HG03103 (cell line): ENCODE measurements at regions not wholly inside any gene's neighbourhood (a gene's known extent, or its start where the extent isn't known, plus 50 kb on each side); places are given as distances from the start of the nearest gene placed in this dataset.
"Not testable (repeated sequence)": the region's sequence is repeated elsewhere in the genome, so short reads cannot be mapped to it uniquely, and the experiment has no call there.

Source experiments
- ATAC-seq: cut with Tn5 transposase; IDR thresholded peaks from one replicate; pipeline ENCODE4 v1.9.1; 2021; ENCODE audit warnings: low read depth; ENCODE audit not compliant: unreplicated experiment

DNA sequence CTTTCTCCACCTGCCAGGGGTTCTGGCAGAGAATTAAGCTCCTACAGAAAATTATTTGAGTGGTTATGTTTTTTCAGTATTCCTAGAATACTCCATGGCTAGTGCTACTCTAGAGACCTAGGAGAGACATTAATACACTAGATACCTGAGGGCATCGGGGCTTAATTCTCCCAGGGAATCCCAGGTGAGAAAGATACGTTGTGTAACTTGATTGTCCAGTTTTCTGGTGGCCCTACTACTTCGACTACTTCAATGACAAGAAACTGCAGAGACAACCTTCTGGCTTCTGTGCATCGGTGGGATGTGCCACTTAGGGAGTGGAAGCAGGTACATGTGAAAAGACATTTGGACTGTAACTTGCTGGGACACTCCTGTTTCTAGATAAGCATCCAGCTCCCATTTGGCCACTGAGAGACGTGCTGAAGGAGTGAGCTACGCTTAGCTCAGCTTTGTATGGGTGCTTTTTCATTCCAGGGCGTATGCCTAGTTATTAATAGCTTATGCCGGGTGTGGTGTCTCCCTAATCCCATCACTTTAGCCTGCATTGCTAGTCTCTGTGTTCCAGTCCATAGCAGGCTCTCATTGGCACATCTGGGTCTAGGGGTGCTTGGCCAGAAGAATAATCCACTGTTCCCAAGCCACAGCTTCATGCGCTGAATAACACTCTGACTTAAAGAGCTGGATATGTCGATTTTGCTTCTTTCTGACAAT lies 300.7 kb downstream of the SIPA1L2 start:
- no peak for ATAC-seq

- ATAC-seq = no peak
These were observed 301.3 kb downstream of the SIPA1L2 start for GRCh38 chr1:232328486-232329102.

- ATAC-seq = no peak
These were observed 302.0 kb downstream of the SIPA1L2 start for GRCh38 chr1:232327899-232328298.

- no peak for ATAC-seq
These were observed 302.7 kb downstream of the SIPA1L2 start for GRCh38 chr1:232327269-232327668.

DNA sequence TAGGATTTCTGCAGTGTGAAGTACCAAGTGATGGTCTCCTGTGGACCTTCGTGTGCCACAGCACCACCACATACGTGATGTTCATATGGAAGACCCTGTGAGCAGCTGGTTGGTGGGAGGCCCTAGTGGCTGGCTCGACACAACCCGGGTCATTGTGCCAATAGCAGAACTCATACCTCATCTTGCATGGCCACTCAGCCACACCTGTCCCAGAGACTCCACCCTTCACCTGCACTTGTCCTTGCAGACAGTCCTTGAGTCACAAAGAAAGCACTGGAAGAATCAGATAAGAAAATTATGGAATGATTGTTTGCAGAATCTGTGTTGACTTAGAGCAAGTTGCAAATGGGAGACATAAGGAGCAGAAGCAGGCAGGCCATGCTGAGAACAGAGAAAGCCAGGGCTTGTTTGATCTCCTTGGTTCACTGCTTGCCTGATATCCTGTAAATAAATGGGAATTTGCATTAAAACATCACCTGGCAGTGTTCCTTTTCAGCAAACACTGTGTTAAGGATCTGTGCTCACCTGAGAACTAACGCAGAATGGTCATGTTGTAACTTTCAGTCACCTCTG lies 307.7 kb downstream of the SIPA1L2 start:
- ATAC-seq = no peak

DNA sequence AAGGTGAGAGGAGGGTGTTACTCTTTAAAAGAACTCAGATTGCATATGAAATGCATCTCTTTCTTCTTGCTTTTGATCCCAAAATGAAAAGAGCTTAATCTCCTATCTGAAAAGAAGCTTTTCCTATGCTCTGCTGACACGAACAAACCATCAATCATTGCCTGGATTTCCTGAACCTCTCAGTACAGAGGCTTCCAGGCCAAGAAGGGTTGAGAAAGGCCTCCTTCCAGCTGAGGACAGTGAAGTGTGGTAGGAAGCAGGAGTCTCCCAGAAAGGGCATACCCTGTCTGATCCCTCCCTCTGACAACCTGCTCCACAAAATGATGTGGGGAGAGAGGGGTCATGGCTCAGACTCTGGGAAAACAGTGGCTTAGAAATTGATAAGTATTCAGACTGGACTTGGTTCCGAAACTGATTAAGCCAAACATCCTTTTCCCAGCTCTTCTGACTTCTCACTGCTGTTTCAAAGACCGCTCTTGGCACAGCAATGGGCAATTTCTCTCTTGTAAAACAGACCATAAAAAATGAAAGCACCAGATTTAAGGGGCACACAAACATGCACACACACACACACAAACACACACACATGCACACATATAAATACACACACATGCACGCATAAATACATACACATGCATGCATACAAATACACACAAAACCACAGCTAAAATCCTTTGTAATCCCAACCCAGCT lies 310.3 kb downstream of the SIPA1L2 start:
- ATAC-seq = no peak

DNA sequence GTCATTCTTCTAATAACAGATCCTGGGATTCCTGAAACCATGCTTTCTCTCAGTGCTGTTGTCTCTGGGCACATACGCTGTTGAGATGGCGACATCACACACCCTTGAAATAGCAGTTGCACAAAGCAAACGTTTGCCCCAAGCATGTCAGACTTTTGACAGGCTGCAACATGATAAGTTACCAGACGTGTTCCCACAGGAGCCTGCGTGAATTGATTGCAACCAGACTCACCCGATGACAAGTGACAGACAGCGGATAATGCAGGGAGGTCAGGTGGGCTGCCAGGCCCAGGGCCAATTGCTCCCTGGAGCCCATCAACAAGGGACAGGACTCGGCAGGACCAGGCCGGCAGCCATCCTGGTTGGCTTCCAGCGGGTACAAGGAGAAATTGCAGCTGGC lies 310.9 kb downstream of the SIPA1L2 start:
- no peak for ATAC-seq

DNA sequence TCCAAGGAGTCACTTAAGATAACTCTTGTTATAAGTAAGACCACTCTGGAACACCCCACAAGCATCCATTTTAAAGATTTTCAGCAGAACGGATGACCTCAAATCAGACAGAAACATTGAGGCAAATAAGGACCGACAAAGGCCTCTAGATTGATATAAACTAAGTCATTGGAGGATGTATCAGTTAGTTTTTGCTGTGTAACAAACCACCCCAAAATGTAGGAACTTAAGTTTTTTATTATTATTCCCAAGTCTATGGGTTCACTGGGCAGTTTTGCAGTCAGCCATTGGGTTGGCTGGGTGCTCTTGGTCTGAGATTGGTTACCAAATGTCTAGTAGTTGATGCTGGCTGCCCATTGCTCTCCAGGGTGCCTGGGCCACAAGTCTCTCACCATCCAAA lies 311.8 kb downstream of the SIPA1L2 start:
- ATAC-seq = no peak

DNA sequence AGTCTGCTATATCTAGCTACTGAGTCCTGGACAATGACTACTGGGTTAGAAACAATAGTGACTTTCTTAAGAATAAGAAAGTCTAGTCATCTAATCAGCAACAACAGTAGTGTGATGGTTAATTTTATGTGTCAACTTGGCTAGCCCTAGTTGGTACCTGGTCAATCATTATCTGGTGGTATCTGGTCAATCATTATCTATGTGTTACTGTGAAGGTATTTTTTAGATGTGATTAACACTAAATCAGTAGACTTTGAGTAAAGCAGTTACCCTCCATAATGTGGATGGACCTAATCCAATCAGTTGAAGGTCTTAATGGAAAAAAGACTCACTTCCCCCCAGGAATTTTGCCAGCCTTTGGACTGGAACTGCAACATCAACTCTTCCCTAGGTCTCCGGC lies 312.6 kb downstream of the SIPA1L2 start:
- ATAC-seq = no peak

DNA sequence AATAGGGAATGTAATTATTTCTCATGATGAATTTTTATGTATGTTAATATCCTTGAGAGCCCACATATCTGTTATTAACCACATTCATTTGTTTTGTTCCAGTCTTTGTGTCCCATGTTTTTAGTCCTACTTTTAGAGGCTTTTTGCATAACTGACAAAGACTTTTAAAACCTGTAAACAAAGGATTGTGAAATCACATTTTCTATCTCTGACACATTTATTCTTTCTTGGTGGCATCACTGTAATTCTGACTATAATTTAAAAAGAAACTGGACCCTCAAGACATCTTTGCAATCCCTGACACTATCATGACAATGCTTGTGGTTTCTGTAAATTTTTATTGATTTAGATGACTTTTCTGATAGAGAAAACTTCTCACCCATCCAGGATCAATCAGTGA lies 313.1 kb downstream of the SIPA1L2 start:
- no peak for ATAC-seq

DNA sequence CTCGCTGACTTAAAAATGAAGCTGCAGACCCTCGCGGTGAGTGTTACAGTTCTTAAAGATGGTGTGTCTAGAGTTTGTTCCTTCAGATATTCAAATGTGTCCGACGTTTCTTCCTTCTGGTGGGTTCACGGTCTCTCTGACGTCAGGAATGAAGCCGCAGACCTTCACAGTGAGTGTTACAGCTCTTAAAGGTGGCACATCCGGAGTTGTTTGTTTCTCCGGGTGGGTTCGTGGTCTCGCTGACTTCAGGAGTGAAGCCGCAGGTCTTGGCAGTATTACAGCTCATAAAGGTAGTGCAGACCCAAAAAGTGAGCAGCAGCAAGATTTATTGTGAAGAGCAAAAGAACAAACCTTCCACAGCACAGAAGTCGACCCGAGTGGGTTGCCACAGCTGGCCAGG lies 316.1 kb downstream of the SIPA1L2 start:
- not testable (repeated sequence) for ATAC-seq

GRCh38 chr1:232310541-232310940 lies 319.4 kb downstream of the SIPA1L2 start:
- no peak for ATAC-seq

DNA sequence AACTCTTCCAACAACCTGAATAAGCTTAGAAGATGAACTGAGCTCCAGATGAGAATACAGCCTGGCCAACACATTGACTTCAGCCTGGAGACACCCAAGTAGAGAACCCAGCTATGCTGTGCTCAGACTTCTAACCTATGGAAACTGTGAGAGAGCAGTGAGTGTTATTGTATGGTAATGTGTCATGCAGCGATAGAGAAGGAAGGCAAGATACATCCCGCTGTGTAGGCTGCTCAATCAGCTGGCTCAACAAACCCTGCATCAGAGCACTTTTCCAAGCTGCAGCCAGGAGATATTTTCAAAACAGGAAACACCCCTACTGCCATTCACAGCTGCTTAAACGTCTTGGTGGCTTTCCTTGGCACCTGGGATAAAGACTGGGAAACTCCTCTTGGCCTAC lies 321.3 kb downstream of the SIPA1L2 start:
- ATAC-seq = no peak

DNA sequence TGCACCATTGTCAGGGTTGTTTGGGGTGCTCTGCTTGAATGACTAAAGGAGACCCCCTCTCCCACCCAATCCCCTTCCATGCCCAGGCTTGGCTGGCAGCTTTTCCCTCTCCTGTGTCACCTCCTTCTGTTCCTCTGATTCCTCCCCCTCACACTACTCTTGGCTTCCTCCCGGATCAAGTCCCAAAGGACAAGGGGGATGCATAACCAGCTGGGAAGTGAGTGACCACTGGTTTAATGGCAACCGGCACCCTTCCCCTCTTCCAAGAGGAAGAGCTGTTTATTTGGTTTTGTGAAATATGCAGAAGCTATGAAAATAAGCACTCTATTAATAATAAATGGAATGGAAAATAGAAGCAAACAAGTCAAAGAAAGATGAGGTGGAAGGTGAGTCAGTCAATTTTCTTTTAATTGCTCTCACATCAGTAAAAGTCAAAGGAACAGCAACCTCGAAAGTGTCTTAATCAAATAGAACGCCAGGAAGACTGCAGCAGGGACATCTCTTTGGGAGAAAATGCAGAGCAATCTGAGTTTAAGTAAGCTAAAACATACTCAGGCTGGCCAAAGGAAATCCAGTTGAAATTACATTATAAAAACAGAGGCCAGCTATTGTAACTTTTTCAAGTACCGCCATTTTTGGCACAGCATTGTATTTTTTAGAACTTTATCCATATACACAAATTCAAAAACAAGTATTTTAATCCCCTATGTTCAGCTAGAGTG lies 322.5 kb downstream of the SIPA1L2 start:
- no peak for ATAC-seq

DNA sequence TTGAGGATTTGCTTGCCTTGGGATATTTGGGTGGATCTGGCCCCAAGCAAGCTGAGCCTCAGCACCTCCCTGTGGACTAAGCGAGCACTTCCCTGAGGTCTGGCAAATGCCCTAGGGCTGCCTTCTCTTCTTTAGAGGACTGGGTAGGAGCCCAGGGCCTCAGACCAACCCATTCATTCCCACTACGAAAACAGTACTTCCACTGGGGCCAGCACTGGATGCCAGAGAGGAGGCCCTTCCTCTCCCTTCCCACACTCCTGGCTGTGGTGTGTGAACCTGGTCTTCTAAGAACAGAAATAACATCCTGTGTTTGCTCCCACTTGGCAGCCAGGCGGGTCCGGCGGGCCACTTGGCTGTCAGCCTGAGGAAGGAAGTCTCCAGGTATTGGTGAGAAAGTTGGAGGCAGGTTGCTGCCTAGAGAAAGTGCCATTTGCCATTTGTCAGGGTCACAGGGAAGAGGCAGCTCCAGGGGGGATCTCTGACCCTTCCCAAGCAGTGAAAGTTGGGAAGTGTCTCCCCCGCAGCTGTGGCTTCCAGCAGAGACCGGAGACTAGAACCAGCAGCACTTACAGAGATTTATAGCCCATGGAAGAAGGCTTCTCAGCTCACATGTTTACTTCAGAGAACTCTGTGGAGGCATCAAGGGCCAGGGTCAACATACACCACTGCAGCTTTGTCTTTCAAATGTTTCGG lies 323.5 kb downstream of the SIPA1L2 start:
- ATAC-seq = no peak

- ATAC-seq = no peak
These were observed 324.9 kb downstream of the SIPA1L2 start for GRCh38 chr1:232305050-232305449.

DNA sequence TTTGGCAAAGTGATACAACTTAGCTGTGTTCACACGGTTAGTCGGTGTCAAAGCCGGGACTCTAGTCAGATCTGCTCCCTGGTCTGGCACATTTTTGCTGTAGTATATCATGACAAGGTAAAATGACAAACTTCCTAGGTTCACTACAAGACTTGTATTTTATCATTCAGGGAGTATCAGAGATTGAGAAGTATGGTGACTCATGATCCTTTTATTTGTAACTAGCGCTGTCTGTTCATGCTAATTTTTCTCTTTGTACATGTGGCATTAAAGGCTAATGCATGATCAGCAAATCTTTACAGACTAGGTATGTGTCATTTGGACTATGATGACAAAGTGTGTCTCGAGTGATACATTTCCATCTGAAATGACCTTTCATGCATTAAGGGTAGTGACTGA lies 326.7 kb downstream of the SIPA1L2 start:
- ATAC-seq = no peak

DNA sequence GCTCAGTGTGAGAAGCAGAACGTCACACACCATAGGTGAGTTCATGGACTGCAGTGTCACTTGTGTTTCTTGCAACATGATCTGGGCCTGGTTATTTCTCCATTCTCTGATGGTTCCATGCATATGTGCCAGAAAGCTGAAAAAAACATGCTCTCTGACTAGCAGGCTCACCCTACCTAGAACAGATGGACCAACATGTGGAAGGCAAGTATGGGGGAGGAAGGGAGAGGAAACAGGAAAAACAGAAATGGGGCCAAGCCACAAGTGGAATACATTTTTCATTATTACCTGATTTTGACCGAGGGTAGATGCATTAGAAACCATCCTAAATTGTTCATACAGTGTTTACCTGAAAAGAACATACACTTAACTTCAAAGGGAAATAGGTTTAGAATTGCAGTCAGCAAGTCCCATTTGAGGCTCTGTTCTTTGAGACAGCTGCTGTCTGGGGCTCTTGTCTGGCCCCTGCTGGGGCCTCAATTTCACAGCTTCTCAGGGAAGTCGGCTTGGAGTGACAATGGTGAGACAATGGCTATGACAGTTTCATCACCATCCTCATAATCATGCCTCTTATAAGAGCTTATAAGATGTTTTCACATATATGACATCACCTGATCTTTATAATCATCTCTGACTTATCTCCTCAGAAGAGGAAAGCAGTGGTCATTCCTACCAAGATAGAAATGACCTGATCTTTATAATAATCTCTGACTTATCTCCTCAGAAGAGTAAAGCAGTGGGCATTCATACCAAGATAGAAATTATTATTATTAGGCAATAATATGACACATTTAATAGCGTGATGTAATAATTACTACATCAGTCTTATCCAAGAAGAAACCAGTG lies 327.3 kb downstream of the SIPA1L2 start:
- ATAC-seq = no peak

DNA sequence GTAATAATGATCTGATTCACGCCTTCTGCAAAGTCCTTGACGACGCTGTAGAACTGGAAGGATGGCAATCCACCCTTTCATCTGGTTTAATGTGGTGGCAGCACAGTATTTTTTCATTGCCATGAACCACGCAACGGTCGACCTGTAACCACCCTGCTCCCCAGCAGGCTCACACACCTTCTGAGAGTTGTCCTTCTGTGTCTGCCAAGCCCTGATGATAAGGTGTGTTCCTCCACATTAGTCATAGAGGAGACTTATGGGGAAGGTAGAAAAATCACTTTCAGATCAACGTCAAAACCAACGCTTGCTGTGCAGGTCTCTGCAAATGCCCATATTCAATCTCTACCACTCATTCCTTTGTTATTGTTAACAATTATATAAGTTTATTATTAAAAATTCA lies 328.7 kb downstream of the SIPA1L2 start:
- ATAC-seq = no peak
